ENCODE measurements at regions not wholly inside any gene's neighbourhood (a gene's known extent, or its start where the extent isn't known, plus 50 kb on each side); places are given as distances from the start of the nearest gene placed in this dataset.
A peak's percentile ranks its signal among the peaks of the same experiment; 100 is the strongest.

GRCh38 chr2:64922482-64923384, 66.5 kb upstream of the SLC1A4 start (continued):
- peak; percentile 62; the same call in 1 of the 2 replicates for TF ChIP-seq ZNF280D (CRISPR knock-in tag; IDR thresholded peaks at IDR 0.05)
- TF ChIP-seq MIXL1 (CRISPR knock-in tag; IDR thresholded peaks at IDR 0.05): peak; percentile 27; the same call in 1 of the 2 replicates
- TF ChIP-seq SAFB2 (CRISPR knock-in tag; IDR thresholded peaks at IDR 0.05; ENCODE audit: borderline replicate concordance, low read depth): peak; percentile 42; the same call in 1 of the 2 replicates
- peak; percentile 91 for TF ChIP-seq POGZ (CRISPR knock-in tag; IDR thresholded peaks at IDR 0.05)
- TF ChIP-seq ZNF687 (CRISPR knock-in tag; IDR thresholded peaks at IDR 0.05): peak; percentile 44
- TF ChIP-seq ONECUT2 (CRISPR knock-in tag; IDR thresholded peaks at IDR 0.05): peak; percentile 96
- TF ChIP-seq PPARG (CRISPR knock-in tag; conservative IDR thresholded peaks at IDR 0.05): 0 out of 2 replicates have a peak, but pooled peaks have one; percentile 10
- peak; percentile 80 for TF ChIP-seq HDAC1 (CRISPR knock-in tag; IDR thresholded peaks at IDR 0.05)
- no peak for TF ChIP-seq ERF (CRISPR knock-in tag; IDR thresholded peaks at IDR 0.05)
- TF ChIP-seq RFXAP (CRISPR knock-in tag; IDR thresholded peaks at IDR 0.05; ENCODE audit: borderline replicate concordance): peak; percentile 78; the same call in 1 of the 2 replicates
- TF ChIP-seq ZNF841 (CRISPR knock-in tag; IDR thresholded peaks at IDR 0.05; ENCODE audit: borderline replicate concordance): 0 out of 2 replicates have a peak, but pooled peaks have one; percentile 33
- no peak for TF ChIP-seq ZFP62 (CRISPR knock-in tag; IDR thresholded peaks at IDR 0.05)
- no peak for TF ChIP-seq ZBTB33 (CRISPR knock-in tag; IDR thresholded peaks at IDR 0.05)
- 0 out of 2 replicates have a peak, but pooled peaks have one; percentile 45 for TF ChIP-seq ELF3 (CRISPR knock-in tag; IDR thresholded peaks at IDR 0.05)
- peak; percentile 91 for TF ChIP-seq GATAD2A (CRISPR knock-in tag; IDR thresholded peaks at IDR 0.05)
- TF ChIP-seq CSRNP1 (CRISPR knock-in tag; IDR thresholded peaks at IDR 0.05): peak; percentile 68; the same call in 1 of the 2 replicates
- peak; percentile 78 for TF ChIP-seq ISL2 (CRISPR knock-in tag; IDR thresholded peaks at IDR 0.05)
- TF ChIP-seq NFKBIZ (CRISPR knock-in tag; IDR thresholded peaks at IDR 0.05): no peak
- 0 out of 2 replicates have a peak, but pooled peaks have one; percentile 28 for TF ChIP-seq GFI1 (CRISPR knock-in tag; IDR thresholded peaks at IDR 0.05; ENCODE audit: borderline replicate concordance)

Data from HepG2 (cell line).